H1 (cell line): ENCODE measurements at regions not wholly inside any gene's neighbourhood (a gene's known extent, or its start where the extent isn't known, plus 50 kb on each side); places are given as distances from the start of the nearest gene placed in this dataset.

ENCODE experiments used
- CTCF ChIA-PET: fragments of 300-600 bp; sonication (Branson Sonifier 250); formaldehyde crosslinking; loops from one replicate; lab custom pipeline; 2021; ENCODE audit not compliant: partially characterized antibody; lab: Charles Lee
- POLR2A ChIA-PET: fragments of 300-600 bp; sonication (Branson Sonifier 250); formaldehyde crosslinking; loops from one replicate; lab custom pipeline; 2021; ENCODE audit warnings: inconsistent platforms; ENCODE audit not compliant: partially characterized antibody; lab: Charles Lee
- DNase-seq, 2 experiments: peaks; one replicate each; pipeline versions ENCODE4 v3.0.0 to v3.0.0-alpha.2; 2010 to 2022; ENCODE audit warnings: low spot score in 2 of 2, low read depth in 1 of 2, mixed read lengths in 1 of 2
- FAIRE-seq: peaks from 2 replicates; lab custom pipeline; 2011; peaks lifted over from hg19 to GRCh38; lab: Jason Lieb, UNC
- H2AFZ ChIP-seq: 2 replicates; pipeline ENCODE4 v1.8.1; 2012; ENCODE audit warnings: low read length, inconsistent platforms
- H2AK5ac ChIP-seq: 2 replicates; pipeline ENCODE4 v1.6.1; 2013; ENCODE audit warnings: low read depth, low read length
- H2BK120ac ChIP-seq: replicated peaks from 2 replicates; pipeline ENCODE3; 2013; ENCODE audit warnings: low read depth, low read length, inconsistent platforms
- H2BK12ac ChIP-seq: 2 replicates; pipeline ENCODE4 v1.6.1; 2013; ENCODE audit warnings: low read depth, low read length
- H2BK15ac ChIP-seq: 2 replicates; pipeline ENCODE4 v1.6.1; 2013; ENCODE audit warnings: low read length
- H2BK20ac ChIP-seq: 2 replicates; pipeline ENCODE4 v1.6.1; 2013; ENCODE audit warnings: low read length
- H2BK5ac ChIP-seq: 2 replicates; pipeline ENCODE4 v1.6.1; 2013; ENCODE audit warnings: low read depth, low read length
- H3K14ac ChIP-seq: 2 replicates; pipeline ENCODE4 v1.6.1; 2013; ENCODE audit warnings: inconsistent platforms; ENCODE audit not compliant: insufficient read length
- H3K18ac ChIP-seq: 2 replicates; pipeline ENCODE4 v1.6.1; 2013; ENCODE audit warnings: low read length; ENCODE audit errors: extremely low read depth
- H3K23ac ChIP-seq: 2 replicates; pipeline ENCODE4 v1.6.1; 2013; ENCODE audit warnings: inconsistent platforms; ENCODE audit not compliant: insufficient read length
- H3K23me2 ChIP-seq: 2 replicates; pipeline ENCODE4 v1.6.1; 2013; ENCODE audit warnings: low read depth, low read length
- H3K27ac ChIP-seq: 2 replicates; pipeline ENCODE4 v1.6.1; 2011; ENCODE audit warnings: low read depth, low read length, inconsistent platforms
- H3K27me3 ChIP-seq, 4 experiments: replicated peaks in 1 of 4; 1 replicate in 1 of 4; 2 replicates in 3 of 4; pipeline versions ENCODE4 v1.6.1 to v1.8.1; 2011 to 2013; ENCODE audit warnings: low read length in 3 of 4, mild to moderate bottlenecking in 3 of 4, inconsistent platforms in 2 of 4, mixed read lengths in 2 of 4, moderate library complexity in 1 of 4; ENCODE audit not compliant: control insufficient read depth in 3 of 4, insufficient read depth in 3 of 4; ENCODE audit errors: extremely low read depth in 1 of 4
- H3K36me3 ChIP-seq, 4 experiments: 2 replicates each; pipeline versions ENCODE4 v1.6.1 to v1.8.1; 2011 to 2013; ENCODE audit warnings: mild to moderate bottlenecking in 4 of 4, low read length in 3 of 4, moderate library complexity in 2 of 4, control low read depth in 1 of 4, inconsistent platforms in 1 of 4; ENCODE audit not compliant: insufficient read depth in 4 of 4, control insufficient read depth in 2 of 4
- H3K4ac ChIP-seq: replicated peaks from 2 replicates; pipeline ENCODE3; 2013; ENCODE audit warnings: low read length, low read depth, mixed read lengths, inconsistent platforms; ENCODE audit not compliant: insufficient read length
- H3K4me1 ChIP-seq, 4 experiments: replicated peaks in 1 of 4; 1 replicate in 1 of 4; 2 replicates in 3 of 4; pipeline versions ENCODE4 v1.6.1 to v1.8.1; 2011 to 2013; ENCODE audit warnings: low read length in 3 of 4, inconsistent platforms in 2 of 4, mixed read lengths in 1 of 4; ENCODE audit not compliant: insufficient read depth in 4 of 4, control insufficient read depth in 3 of 4
- H3K4me2 ChIP-seq, 2 experiments: 2 replicates each; pipeline versions ENCODE4 v1.6.1 to v1.8.1; 2011 to 2013; ENCODE audit warnings: low read depth in 2 of 2, low read length in 2 of 2, control low read depth in 1 of 2, inconsistent platforms in 1 of 2, mild to moderate bottlenecking in 1 of 2; ENCODE audit not compliant: insufficient read depth in 1 of 2
- H3K4me3 ChIP-seq, 4 experiments: fragments of 200-600, 300-600 bp in 1 of 4; sonication (generic), shearing (Covaris generic), sonication (Bioruptor Twin) in 1 of 4; 2 replicates each; pipeline versions ENCODE4 v1.5.1 to v1.8.1; 2011 to 2016; ENCODE audit warnings: low read length in 4 of 4, low read depth in 3 of 4, control low read depth in 2 of 4, inconsistent platforms in 2 of 4, mild to moderate bottlenecking in 2 of 4, mixed read lengths in 1 of 4, moderate library complexity in 1 of 4; ENCODE audit not compliant: insufficient read depth in 2 of 4; ENCODE audit errors: extremely low read depth in 1 of 4
- H3K56ac ChIP-seq: replicated peaks from 2 replicates; pipeline ENCODE3; 2013; ENCODE audit warnings: low read depth, mild to moderate bottlenecking, mixed read lengths, low read length, inconsistent platforms; ENCODE audit not compliant: insufficient read length
- H3K79me1 ChIP-seq: 2 replicates; pipeline ENCODE4 v1.6.1; 2013; ENCODE audit warnings: low read depth, low read length, control low read depth
- H3K79me2 ChIP-seq, 2 experiments: 2 replicates each; pipeline versions ENCODE4 v1.6.1 to v1.8.1; 2012 to 2013; ENCODE audit warnings: low read length in 2 of 2, mild to moderate bottlenecking in 2 of 2, inconsistent platforms in 1 of 2; ENCODE audit not compliant: insufficient read depth in 2 of 2, control insufficient read depth in 1 of 2
- H3K9ac ChIP-seq, 4 experiments: replicated peaks in 1 of 4; 1 replicate in 1 of 4; 2 replicates in 3 of 4; pipeline versions ENCODE4 v1.6.1 to v1.8.1; 2011 to 2013; ENCODE audit warnings: low read depth in 3 of 4, low read length in 3 of 4, control low read depth in 2 of 4, mild to moderate bottlenecking in 2 of 4, moderate library complexity in 2 of 4, inconsistent platforms in 1 of 4; ENCODE audit errors: extremely low read depth in 1 of 4
- H3K9me3 ChIP-seq, 2 experiments: 2 replicates each; pipeline versions ENCODE4 v1.6.1 to v1.8.1; 2012 to 2013; ENCODE audit warnings: mild to moderate bottlenecking in 2 of 2, moderate library complexity in 2 of 2, control low read depth in 1 of 2, inconsistent platforms in 1 of 2, low read depth in 1 of 2, low read length in 1 of 2, mixed read lengths in 1 of 2; ENCODE audit not compliant: insufficient read depth in 2 of 2
- H4K20me1 ChIP-seq, 2 experiments: replicated peaks in 1 of 2; 2 replicates each; pipeline versions ENCODE3 to v1.8.1; 2011 to 2013; ENCODE audit warnings: inconsistent platforms in 2 of 2, low read length in 2 of 2, mild to moderate bottlenecking in 1 of 2; ENCODE audit not compliant: insufficient read depth in 2 of 2, control insufficient read depth in 1 of 2
- H4K5ac ChIP-seq: 2 replicates; pipeline ENCODE4 v1.6.1; 2013; ENCODE audit warnings: low read length, low read depth, mixed read lengths, inconsistent platforms; ENCODE audit not compliant: insufficient read length
- H4K8ac ChIP-seq: 2 replicates; pipeline ENCODE4 v1.8.0; 2013; ENCODE audit warnings: mild to moderate bottlenecking, moderate library complexity, low read length, inconsistent platforms; ENCODE audit not compliant: insufficient read depth; ENCODE audit errors: extremely low read depth
- H4K91ac ChIP-seq: replicated peaks from 2 replicates; pipeline ENCODE3; 2013; ENCODE audit warnings: low read length, mixed read lengths, inconsistent platforms; ENCODE audit not compliant: insufficient read length
- BCL11A ChIP-seq, 2 experiments: IDR thresholded peaks; one replicate each; pipeline ENCODE4 v1.6.1; 2011; ENCODE audit warnings: low read depth in 2 of 2, low read length in 2 of 2, mild to moderate bottlenecking in 2 of 2
- CTBP2 ChIP-seq: IDR thresholded peaks from 2 replicates; pipeline ENCODE4 v1.7.0; 2011; ENCODE audit warnings: borderline replicate concordance, mild to moderate bottlenecking, moderate library complexity, mixed read lengths, low read length; ENCODE audit not compliant: insufficient read depth, insufficient read length
- SUZ12 ChIP-seq: fragments of 200-600 bp; sonication (generic); IDR thresholded peaks from 2 replicates; pipeline ENCODE4 v1.6.1; 2012; ENCODE audit warnings: mild to moderate bottlenecking, inconsistent platforms, low read length, moderate library complexity, mixed read lengths
- TAF1 ChIP-seq: IDR thresholded peaks from 2 replicates; pipeline ENCODE4 v1.6.1; 2011; ENCODE audit warnings: mild to moderate bottlenecking, low read depth, low read length
- YY1 ChIP-seq: IDR thresholded peaks from 2 replicates; pipeline ENCODE4 v1.6.1; 2011; ENCODE audit warnings: low read depth, mild to moderate bottlenecking, low read length
- WGBS, 2 experiments: shearing (Covaris generic) in 1 of 2; methylation state at CpG; one replicate each; pipeline versions ENCODE4 v1.1.6 to v1.1.7; 2013 to 2015; ENCODE audit warnings: low lambda C conversion rate in 2 of 2, mixed read lengths in 2 of 2, inconsistent platforms in 1 of 2, low coverage in 1 of 2, missing lambda C conversion rate in 1 of 2; ENCODE audit not compliant: insufficient replicate concordance in 2 of 2, insufficient coverage in 1 of 2, insufficient read length in 1 of 2; ENCODE audit errors: extremely low coverage in 1 of 2, missing lambda C conversion rate in 1 of 2; 5-methylcytosine and 5-hydroxymethylcytosine counted together

DNA sequence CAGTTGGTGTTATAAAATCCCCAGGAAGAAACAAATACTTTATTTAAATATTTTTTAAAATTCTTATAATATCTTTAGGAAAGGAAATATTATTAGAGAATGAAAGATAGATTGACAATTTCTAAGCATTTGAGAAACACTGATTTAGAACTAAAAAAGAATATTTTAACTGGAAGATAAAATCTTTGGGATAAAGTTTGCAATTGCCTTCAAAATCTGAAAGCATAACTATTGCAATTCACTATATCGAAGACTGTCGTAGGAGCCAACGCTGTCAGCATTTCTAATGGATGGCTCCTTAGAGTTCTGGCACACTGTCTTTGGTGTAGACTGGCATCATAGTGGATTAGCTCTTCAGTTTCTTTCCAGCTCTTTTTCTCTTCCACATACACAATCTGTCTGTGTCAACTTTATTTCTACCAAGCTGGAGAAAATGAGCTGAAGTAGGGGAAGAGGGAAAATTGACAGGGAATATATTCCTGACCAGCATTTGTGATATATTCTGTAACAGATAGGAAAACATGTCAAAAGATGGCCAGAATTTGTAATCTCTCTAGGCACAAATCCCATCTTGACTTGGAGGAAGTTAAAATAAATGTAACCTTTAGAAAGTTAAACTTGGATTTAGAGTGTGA, 1561.4 kb downstream of the MAT2B start:
- Histone ChIP-seq H2BK20ac (no peak overlapping the region), H3K79me1 (no peaks in the 10 kb centered on the region), H2BK12ac (no peak overlapping the region), H2AFZ (no peak overlapping the region), H3K23ac (no peak overlapping the region), H4K5ac (no peak overlapping the region), H3K9me3 (no peaks in the 10 kb centered on the region), H2AK5ac (no peak overlapping the region), H4K91ac (no peak overlapping the region), H2BK15ac (no peak overlapping the region), H3K18ac (no peak overlapping the region), H3K79me2 (no peaks in the 10 kb centered on the region), H3K14ac (no peak overlapping the region), H3K27me3 (no peaks in the 10 kb centered on the region), H3K36me3 (no peaks in the 10 kb centered on the region), H3K4me2 (no peak overlapping the region), H3K4ac (no peak overlapping the region), H3K27ac (no peak overlapping the region), H4K20me1 (no peaks in the 10 kb centered on the region), H2BK5ac (no peak overlapping the region), H3K9ac (no peak overlapping the region), H3K4me1 (no peaks in the 10 kb centered on the region), H2BK120ac (no peak overlapping the region), H3K23me2 (no peaks in the 10 kb centered on the region), H3K56ac (no peak overlapping the region), H3K4me3 (no peak overlapping the region), H4K8ac (no peak overlapping the region)
- DNase-seq = no peak
- FAIRE-seq = no peak
- POLR2A ChIA-PET = no interaction called here
- CTCF ChIA-PET = no interaction called here
- 92% methylated on average over 3 of the region's 3 CpGs; no CpG with 5 or more reads in 1 of the 2 experiments for WGBS, 2 experiments
- TF ChIP-seq BCL11A (IDR thresholded peaks at IDR 0.05; ENCODE audit: low read depth in 2 of 2, low read length in 2 of 2) = no peak
- TF ChIP-seq TAF1 = no peak
- no peak for TF ChIP-seq SUZ12
- TF ChIP-seq CTBP2 = no peak
- TF ChIP-seq YY1 = no peak
